GM10847 (cell line): ENCODE measurements at regions not wholly inside any gene's neighbourhood (a gene's known extent, or its start where the extent isn't known, plus 50 kb on each side); places are given as distances from the start of the nearest gene placed in this dataset.

Experiments used
- POLR2A ChIP-seq: IDR thresholded peaks from 2 replicates; pipeline ENCODE4 v1.6.1; 2011; ENCODE audit not compliant: insufficient read length; ENCODE audit errors: extremely low read depth

GRCh38 chr20:60629206-60629605, 622.9 kb upstream of the CDH4 start:
- TF ChIP-seq POLR2A = no peak

DNA sequence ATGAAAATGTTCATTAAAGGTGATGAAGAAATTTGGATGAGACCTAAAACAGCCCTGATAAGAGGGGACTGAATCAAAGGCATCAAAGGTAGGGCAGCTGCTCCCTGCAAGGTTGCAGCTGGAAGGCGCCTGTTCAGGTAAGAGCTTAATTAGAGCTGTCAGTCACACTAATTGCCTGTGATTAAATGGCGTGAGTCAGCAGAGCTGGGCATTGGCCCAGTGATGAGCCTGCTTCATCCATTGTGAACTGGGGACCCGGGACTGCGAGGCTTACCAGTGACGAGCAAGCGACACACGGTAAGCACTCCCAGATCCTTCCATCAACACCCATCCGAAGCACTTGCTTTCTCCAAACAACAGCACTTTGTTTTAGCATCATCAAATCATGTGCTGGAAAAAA, 621.5 kb upstream of the CDH4 start:
- TF ChIP-seq POLR2A = no peak

GRCh38 chr20:60631585-60632287, 620.3 kb upstream of the CDH4 start:
- no peak for TF ChIP-seq POLR2A

DNA sequence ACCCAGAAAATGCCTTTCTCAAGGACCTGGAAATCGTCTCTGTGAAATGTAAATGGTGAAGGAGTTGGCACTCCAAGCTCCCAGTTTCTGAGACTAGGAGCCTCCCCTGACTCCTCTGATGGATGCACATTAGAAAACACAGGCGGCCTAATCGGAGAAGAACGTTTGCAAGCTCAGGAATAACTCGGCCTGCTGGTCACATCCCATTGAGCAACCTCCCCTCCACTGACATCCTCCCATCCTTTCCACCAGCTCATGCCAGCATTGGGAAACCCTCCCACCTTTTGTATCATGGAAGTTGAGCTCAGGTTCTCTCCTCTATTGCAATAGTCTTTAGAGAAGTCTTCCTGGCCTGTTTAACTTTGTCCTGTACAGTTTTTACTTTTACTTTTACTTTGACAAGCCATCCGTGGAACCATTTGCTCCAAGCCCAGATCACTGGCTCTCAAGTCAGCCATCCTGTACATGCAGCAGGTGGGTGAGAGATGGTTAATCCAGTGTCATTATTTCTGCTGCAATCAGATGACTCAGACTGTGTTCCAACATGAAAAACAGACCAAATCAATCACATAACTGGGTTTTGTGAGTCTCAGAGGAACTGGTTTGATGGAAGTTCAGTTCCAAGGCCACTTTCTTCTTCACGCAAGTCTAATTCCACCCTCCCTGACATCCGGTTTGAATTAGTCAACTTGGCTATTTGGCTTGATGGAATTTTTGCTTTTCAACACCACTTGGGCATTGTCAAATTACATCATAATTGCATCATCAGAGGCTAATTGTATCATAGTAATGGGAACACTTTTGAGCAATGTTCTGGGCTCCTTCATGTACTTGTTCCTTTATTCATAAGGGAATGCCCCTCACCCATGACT, 619.4 kb upstream of the CDH4 start:
- TF ChIP-seq POLR2A = no peak

DNA sequence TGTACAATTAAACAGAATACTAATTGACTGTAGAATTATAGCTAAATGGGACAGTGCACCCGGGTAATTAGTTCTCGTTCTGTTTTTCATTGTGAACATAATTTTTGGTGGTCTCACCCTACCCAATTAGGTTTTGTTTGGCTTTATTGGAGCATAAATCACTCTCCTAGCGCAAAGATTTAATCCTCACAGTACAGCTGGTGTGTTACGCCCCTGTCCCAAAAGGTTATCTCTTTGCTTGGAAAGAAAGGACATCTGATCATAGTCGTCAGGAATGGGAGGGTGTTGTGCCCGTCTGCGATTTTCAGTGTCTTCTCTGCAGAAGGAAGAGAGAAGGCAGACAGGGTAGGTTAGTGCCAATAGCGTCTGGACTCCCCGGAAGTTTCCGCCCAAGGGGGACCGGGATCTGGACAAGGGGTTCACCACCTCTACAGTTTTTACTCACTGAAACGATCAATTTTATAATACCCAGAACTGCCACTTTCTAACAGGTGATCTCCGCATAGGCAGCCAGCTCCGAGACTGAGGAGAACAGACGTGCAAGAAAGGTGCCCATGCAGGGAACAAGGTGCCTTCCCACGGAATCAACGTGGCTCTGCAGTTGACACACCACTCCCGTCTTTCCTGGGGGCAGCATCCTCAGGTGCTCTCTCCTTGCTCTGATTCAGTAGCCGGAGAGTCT, 617.4 kb upstream of the CDH4 start:
- TF ChIP-seq POLR2A = no peak

DNA sequence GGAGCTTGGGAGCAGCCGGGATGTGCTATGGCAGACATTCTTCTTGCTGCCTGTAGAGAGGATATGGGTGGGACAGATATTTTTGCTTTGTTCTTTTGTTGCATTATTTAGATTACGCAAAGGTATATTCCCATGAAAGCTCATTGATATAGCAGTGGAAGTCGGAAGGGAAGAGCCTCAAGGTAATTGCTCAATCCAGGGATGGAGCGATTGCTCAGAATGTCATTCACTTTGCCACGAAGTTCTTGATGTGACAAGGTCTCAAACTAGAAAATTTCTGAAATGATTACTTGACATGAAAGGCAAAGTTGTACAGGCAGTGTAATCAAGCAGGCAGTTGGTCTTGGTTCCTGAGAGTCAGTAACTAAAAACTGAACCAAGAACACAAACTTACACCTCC, 615.6 kb upstream of the CDH4 start:
- no peak for TF ChIP-seq POLR2A

- TF ChIP-seq POLR2A = no peak
These were observed 614.3 kb upstream of the CDH4 start for GRCh38 chr20:60637801-60638200.

DNA sequence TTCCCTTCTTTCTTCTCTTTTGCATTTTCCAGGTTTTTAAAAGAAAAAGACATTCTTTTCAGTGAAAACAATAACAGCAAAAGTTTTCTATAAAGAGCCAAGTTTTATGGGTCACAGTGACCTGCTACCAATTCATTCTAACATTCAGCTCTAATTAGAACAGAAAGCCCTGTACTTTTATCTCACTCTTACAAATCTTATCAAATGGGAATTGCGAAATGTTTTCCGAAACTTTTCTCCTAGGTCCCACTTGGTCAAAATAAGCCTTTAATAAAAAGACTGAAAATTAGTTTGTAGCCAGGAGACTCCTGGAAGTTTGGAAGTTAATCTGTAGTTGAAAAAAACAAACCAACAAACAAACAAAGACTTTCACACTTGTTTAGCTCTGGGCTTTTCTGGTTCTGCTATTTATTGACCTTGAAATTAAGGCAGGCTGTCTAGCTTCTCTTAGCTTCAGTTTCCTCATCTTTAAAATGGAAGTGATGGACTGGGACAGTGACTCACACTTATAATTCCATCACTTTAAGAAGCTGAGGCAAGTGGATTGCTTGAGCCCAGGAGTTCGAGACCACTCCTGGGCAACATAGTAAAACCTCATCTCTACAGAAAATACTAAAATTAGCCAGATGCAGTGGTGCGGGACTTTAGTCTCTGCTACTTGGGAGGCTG, 613.5 kb upstream of the CDH4 start:
- TF ChIP-seq POLR2A = no peak

- no peak for TF ChIP-seq POLR2A
These were observed 610.1 kb upstream of the CDH4 start for GRCh38 chr20:60641879-60642447.

DNA sequence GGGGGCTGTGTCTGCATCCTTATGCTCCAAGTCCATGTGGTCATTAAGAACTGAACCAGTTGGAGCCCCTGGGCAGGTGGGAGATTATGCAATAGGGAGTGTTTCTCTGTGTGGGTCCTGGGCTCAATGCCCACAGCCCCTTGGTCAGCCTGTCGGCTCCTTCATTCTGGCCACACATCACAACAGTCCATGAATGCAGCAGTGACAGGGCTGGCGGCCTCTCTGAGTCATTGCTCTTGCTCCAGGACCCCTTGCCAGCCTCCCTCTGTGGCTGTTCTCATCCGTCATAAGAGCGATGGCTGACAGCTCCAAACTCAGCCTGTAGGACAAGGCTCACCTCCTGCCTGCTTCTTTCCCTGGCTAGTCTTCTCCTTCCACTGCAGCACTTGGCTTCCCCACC, 609.5 kb upstream of the CDH4 start:
- no peak for TF ChIP-seq POLR2A

DNA sequence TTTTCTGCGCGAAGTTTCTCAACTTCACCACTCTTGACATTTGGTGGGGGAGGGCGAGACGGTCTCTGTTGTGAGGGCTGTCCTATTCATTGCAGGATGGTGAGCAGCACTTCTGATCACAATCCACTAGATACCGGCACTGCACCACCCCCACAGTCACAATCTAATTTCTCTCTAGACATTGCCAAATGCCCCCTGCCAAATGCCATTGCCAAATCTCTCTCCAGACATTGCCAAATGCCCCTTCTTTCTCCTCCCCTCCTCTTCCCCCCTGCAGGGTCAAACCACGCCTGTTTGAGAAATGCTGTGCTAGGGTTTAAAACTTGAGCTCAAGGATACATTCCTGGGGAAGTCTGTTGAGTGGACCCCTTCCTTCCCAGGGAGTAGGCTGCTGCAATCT, 603.5 kb upstream of the CDH4 start:
- TF ChIP-seq POLR2A = no peak

- TF ChIP-seq POLR2A = no peak
These were observed 602.5 kb upstream of the CDH4 start for GRCh38 chr20:60649541-60649940.

- TF ChIP-seq POLR2A = no peak
These were observed 602.0 kb upstream of the CDH4 start for GRCh38 chr20:60650087-60650486.

DNA sequence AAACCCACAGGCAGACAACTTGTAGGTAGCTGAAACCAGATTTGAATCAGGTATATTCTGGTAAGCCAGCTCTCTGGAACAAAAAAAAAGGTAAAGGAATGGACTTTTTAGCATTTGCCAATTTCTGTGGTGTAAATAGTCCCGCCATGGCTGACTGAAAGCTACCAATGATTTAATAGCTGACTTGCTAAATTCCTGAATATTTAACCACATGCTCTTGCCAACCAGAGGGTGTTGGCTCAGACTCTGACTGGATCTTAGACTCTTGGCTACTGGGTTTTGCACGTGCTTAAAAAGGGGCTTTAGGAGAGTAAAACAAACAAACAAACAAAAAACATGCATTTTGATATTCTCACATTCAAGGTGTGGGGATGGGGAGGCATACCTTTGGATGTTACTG, 600.0 kb upstream of the CDH4 start:
- TF ChIP-seq POLR2A = no peak

DNA sequence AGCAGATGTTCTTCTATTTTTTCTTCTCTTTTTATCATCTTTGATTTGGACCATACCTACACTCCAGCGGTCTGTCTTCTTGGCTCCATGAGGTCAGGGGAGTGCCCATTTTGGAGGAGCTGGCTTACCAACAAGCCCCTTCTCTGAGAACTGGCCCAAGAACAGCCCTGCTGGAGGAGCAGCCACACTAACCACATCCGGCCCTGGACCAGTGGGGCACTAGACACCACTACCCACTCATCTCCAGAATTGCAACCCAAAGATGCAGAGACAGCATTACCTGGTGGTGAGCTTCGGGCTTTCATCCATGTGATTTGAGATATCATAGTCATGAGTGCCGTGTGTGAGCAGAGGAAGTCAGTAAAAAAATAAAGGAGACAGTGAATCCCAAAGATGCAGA, 599.4 kb upstream of the CDH4 start:
- no peak for TF ChIP-seq POLR2A
